GM12878 (cell line): ENCODE measurements at regions not wholly inside any gene's neighbourhood (a gene's known extent, or its start where the extent isn't known, plus 50 kb on each side); places are given as distances from the start of the nearest gene placed in this dataset.

Experiments used
- EP300 ChIP-seq, 2 experiments: fragments of 150-350 bp in 1 of 2; IDR thresholded peaks; 2 replicates each; pipeline ENCODE4 v1.6.1; 2011 to 2012; ENCODE audit warnings: low read depth in 2 of 2, low read length in 2 of 2, borderline replicate concordance in 1 of 2, improper control_type of control experiment in 1 of 2, inconsistent platforms in 1 of 2; ENCODE audit not compliant: control insufficient read depth in 1 of 2
- IKZF1 ChIP-seq: fragments of 450-650 bp; conservative IDR thresholded peaks from 2 replicates; pipeline ENCODE4 v1.6.1; 2017; ENCODE audit warnings: antibody characterized with exemption, mild to moderate bottlenecking
- NR2F1 ChIP-seq: fragments of 450-650 bp; conservative IDR thresholded peaks from 2 replicates; pipeline ENCODE4 v1.6.1; 2017; ENCODE audit warnings: mild to moderate bottlenecking
- SRF ChIP-seq, 2 experiments: IDR thresholded peaks; 2 replicates each; pipeline ENCODE4 v1.6.1; 2011; ENCODE audit warnings: low read depth in 2 of 2, low read length in 2 of 2, mild to moderate bottlenecking in 1 of 2, moderate library complexity in 1 of 2

GRCh38 chr13:50203256-50203941 lies 188.2 kb downstream of the KCNRG start:
- TF ChIP-seq EP300 (IDR thresholded peaks at IDR 0.05; ENCODE audit: borderline replicate concordance in 1 of 2, control insufficient read depth in 1 of 2, low read depth in 2 of 2, low read length in 2 of 2) (no peak), IKZF1 (no peak), SRF (IDR thresholded peaks at IDR 0.05; ENCODE audit: low read depth in 2 of 2, low read length in 2 of 2) (no peak), NR2F1 (no peak)
